Stimulated activated CD8-positive, alpha-beta memory T cell treated with anti-CD3 and anti-CD28 coated beads, Interleukin-15, amount 100 ng/mL, for 48 hours (primary cell): ENCODE measurements at regions not wholly inside any gene's neighbourhood (a gene's known extent, or its start where the extent isn't known, plus 50 kb on each side); places are given as distances from the start of the nearest gene placed in this dataset.
"Not testable (repeated sequence)": the region's sequence is repeated elsewhere in the genome, so short reads cannot be mapped to it uniquely, and the experiment has no call there.

Experiments
- DNase-seq, 2 donors: peaks; one replicate each; pipeline ENCODE4 v3.0.0-alpha.2; 2020; ENCODE audit warnings: low read depth in 2 of 2

- no peak for DNase-seq
Measured at GRCh38 chrX:46165866-46166265, 379.4 kb downstream of the ZNF674 start.

- DNase-seq = no peak
Measured at GRCh38 chrX:46165411-46165810, 379.8 kb downstream of the ZNF674 start.

GRCh38 chrX:46152756-46153155 is 392.5 kb downstream of the ZNF674 start:
- no peak for DNase-seq

GRCh38 chrX:46151332-46151731 is 393.9 kb downstream of the ZNF674 start:
- not testable (repeated sequence) for DNase-seq

GRCh38 chrX:46144566-46144965 is 400.7 kb downstream of the ZNF674 start:
- DNase-seq = no peak

- no peak for DNase-seq
Measured at GRCh38 chrX:46140272-46140671, 404.9 kb downstream of the ZNF674 start.

GRCh38 chrX:46130247-46130646 is 415.0 kb downstream of the ZNF674 start:
- no peak for DNase-seq

GRCh38 chrX:46125111-46125510 is 420.1 kb downstream of the ZNF674 start:
- DNase-seq = no peak

GRCh38 chrX:46117234-46117633 is 428.0 kb downstream of the ZNF674 start:
- no peak for DNase-seq

- not testable (repeated sequence) for DNase-seq
Measured at GRCh38 chrX:46087310-46087709, 457.9 kb downstream of the ZNF674 start.

GRCh38 chrX:46080121-46080520 is 465.1 kb downstream of the ZNF674 start:
- DNase-seq = not testable (repeated sequence)

- no peak for DNase-seq
Measured at GRCh38 chrX:46072791-46073190, 472.4 kb downstream of the ZNF674 start.

- DNase-seq = no peak
Measured at GRCh38 chrX:46072372-46072771, 472.8 kb downstream of the ZNF674 start.

- DNase-seq = no peak
Measured at GRCh38 chrX:46070421-46070820, 474.8 kb downstream of the ZNF674 start.

GRCh38 chrX:46059316-46059715 is 485.9 kb downstream of the ZNF674 start:
- DNase-seq = no peak

GRCh38 chrX:46044486-46044885 is 500.7 kb downstream of the ZNF674 start:
- DNase-seq = no peak

GRCh38 chrX:46040001-46040400 is 505.2 kb downstream of the ZNF674 start:
- DNase-seq = no peak

GRCh38 chrX:46039526-46039925 is 505.7 kb downstream of the ZNF674 start:
- DNase-seq = no peak

GRCh38 chrX:46036508-46036907 is 508.7 kb downstream of the ZNF674 start:
- no peak for DNase-seq

GRCh38 chrX:46034868-46035267 is 510.4 kb downstream of the ZNF674 start:
- no peak for DNase-seq

- no peak for DNase-seq
Measured at GRCh38 chrX:46029777-46030176, 515.4 kb downstream of the ZNF674 start.

GRCh38 chrX:46016296-46016695 is 528.9 kb downstream of the ZNF674 start:
- DNase-seq = no peak

GRCh38 chrX:46015653-46016052 is 529.6 kb downstream of the ZNF674 start:
- no peak for DNase-seq

GRCh38 chrX:45992402-45993123 is 552.7 kb downstream of the ZNF674 start:
- DNase-seq = no peak
